ENCODE measurements at regions not wholly inside any gene's neighbourhood (a gene's known extent, or its start where the extent isn't known, plus 50 kb on each side); places are given as distances from the start of the nearest gene placed in this dataset.

GRCh38 chr7:114190387-114190786 lies 224.2 kb upstream of the FOXP2 start:
- DNase-seq (ENCODE audit: low read depth) = no peak
- no peak overlapping the region for H3K4me3 ChIP-seq (ENCODE audit: low read depth, low read length)
- TF ChIP-seq, protein P1, sequence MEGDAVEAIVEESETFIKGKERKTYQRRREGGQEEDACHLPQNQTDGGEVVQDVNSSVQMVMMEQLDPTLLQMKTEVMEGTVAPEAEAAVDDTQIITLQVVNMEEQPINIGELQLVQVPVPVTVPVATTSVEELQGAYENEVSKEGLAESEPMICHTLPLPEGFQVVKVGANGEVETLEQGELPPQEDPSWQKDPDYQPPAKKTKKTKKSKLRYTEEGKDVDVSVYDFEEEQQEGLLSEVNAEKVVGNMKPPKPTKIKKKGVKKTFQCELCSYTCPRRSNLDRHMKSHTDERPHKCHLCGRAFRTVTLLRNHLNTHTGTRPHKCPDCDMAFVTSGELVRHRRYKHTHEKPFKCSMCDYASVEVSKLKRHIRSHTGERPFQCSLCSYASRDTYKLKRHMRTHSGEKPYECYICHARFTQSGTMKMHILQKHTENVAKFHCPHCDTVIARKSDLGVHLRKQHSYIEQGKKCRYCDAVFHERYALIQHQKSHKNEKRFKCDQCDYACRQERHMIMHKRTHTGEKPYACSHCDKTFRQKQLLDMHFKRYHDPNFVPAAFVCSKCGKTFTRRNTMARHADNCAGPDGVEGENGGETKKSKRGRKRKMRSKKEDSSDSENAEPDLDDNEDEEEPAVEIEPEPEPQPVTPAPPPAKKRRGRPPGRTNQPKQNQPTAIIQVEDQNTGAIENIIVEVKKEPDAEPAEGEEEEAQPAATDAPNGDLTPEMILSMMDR (IDR thresholded peaks at IDR 0.05; ENCODE audit: insufficient read depth, low read depth, low read length, missing control alignments) = no peak

- no peak overlapping the region for H3K4me3 ChIP-seq (ENCODE audit: low read depth, low read length)
- TF ChIP-seq, protein P1 (IDR thresholded peaks at IDR 0.05; ENCODE audit: insufficient read depth, low read depth, low read length, missing control alignments) = no peak
- no peak for DNase-seq (ENCODE audit: low read depth)
These were observed 231.1 kb upstream of the FOXP2 start for GRCh38 chr7:114183311-114184088.

DNA sequence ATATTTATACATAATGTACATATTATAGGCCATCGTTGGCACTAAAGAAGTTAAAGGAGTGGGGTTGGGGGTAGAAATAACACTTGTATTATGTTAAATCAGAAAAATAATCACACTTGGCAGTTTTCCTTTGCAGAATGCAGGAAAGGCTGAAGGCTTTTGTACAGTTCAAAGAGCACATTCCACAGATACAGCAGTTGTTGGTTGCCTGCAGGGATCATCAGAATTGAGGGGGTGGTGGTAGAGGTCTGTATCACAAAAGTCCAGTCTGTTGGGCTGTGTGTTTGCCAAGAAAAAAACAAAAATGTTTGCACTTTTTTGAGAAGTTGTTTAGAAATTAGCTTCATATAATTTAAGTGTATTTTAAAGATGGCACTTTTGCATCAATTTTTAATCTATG lies 231.8 kb upstream of the FOXP2 start:
- H3K4me3 ChIP-seq (ENCODE audit: low read depth, low read length) = no peak overlapping the region
- TF ChIP-seq, protein P1 (IDR thresholded peaks at IDR 0.05; ENCODE audit: insufficient read depth, low read depth, low read length, missing control alignments) = no peak
- DNase-seq (ENCODE audit: low read depth) = no peak

- no peak overlapping the region for H3K4me3 ChIP-seq (ENCODE audit: low read depth, low read length)
- TF ChIP-seq, protein P1 (IDR thresholded peaks at IDR 0.05; ENCODE audit: insufficient read depth, low read depth, low read length, missing control alignments) = no peak
- no peak for DNase-seq (ENCODE audit: low read depth)
These were observed 233.3 kb upstream of the FOXP2 start for GRCh38 chr7:114181280-114181679.

DNA sequence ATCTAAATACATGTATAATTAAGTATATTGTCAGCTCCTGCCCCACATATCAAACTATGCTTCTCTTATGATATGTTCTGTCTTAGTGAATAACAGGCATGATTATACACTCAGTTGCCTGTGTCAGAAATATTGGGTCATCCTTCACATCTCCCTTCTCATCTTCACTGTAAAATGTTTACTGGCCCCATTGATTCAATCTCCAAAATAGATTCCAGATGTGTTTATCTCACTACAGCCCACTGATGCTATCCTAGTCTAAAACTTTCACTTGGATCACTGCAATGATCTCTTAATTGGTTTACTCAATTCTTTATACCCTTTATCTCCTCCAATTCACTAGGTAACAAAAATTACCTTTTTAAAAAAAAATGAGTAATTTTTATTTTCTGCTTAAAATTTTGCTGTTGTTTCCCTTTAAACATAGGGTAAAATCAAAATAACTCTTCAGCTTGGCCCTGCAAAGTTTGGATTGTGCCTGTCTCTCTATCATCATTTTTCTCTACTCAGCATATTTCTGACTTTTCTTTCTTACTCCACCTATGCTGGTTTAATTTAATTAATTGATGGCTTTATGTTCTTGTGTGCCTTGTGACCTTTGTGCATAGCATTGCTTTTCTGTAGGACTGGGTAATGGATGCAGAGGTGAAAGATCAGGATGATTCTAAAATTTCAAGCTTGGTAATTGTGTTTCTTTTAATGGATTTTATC lies 233.9 kb upstream of the FOXP2 start:
- H3K4me3 ChIP-seq (ENCODE audit: low read depth, low read length) = no peak overlapping the region
- DNase-seq (ENCODE audit: low read depth) = no peak
- TF ChIP-seq, protein P1 (IDR thresholded peaks at IDR 0.05; ENCODE audit: insufficient read depth, low read depth, low read length, missing control alignments) = no peak

- DNase-seq (ENCODE audit: low read depth) = no peak
- TF ChIP-seq, protein P1 (IDR thresholded peaks at IDR 0.05; ENCODE audit: insufficient read depth, low read depth, low read length, missing control alignments) = no peak
These were observed 239.5 kb upstream of the FOXP2 start for GRCh38 chr7:114175125-114175524.

More at GRCh38 chr7:114175125-114175524, 239.5 kb upstream of the FOXP2 start:
- H3K4me3 ChIP-seq (ENCODE audit: low read depth, low read length) = no peak overlapping the region

All from GM12865 (cell line).